HEK293 (cell line): ENCODE measurements at regions not wholly inside any gene's neighbourhood (a gene's known extent, or its start where the extent isn't known, plus 50 kb on each side); places are given as distances from the start of the nearest gene placed in this dataset.

Source experiments
- CTCF ChIA-PET: fragments of 350-600 bp; formaldehyde crosslinking; extraction: SDS; loops from one replicate; lab custom pipeline; 2021; ENCODE audit warnings: antibody characterized with exemption; lab: Yijun Ruan, JAX
- POLR2A ChIA-PET: fragments of 300-600 bp; formaldehyde crosslinking; extraction: SDS; loops from one replicate; lab custom pipeline; 2020; ENCODE audit warnings: antibody characterized with exemption, inconsistent platforms; lab: Yijun Ruan, JAX
- H3K27ac ChIP-seq: fragments of 200-500 bp; sonication (Bioruptor generic); 2 replicates; pipeline ENCODE4 v1.5.1; 2014; ENCODE audit warnings: low read depth, low read length, control low read depth, inconsistent platforms; ENCODE audit errors: extremely low read depth
- H3K36me3 ChIP-seq, 2 experiments: fragments of 200-500 bp in 1 of 2; sonication (Bioruptor generic) in 1 of 2; 1 replicate in 1 of 2; 2 replicates in 1 of 2; pipeline ENCODE4 v1.5.1; 2014 to 2017; ENCODE audit warnings: inconsistent platforms in 2 of 2, low read length in 2 of 2; ENCODE audit not compliant: control insufficient read depth in 2 of 2, insufficient read depth in 1 of 2
- H3K4me1 ChIP-seq: fragments of 200-500 bp; sonication (Bioruptor generic); 2 replicates; pipeline ENCODE4 v1.5.1; 2014; ENCODE audit warnings: mild to moderate bottlenecking, low read length, inconsistent platforms; ENCODE audit not compliant: control insufficient read depth, insufficient read depth
- H3K4me3 ChIP-seq: 2 replicates; pipeline ENCODE4 v1.5.1; 2011; ENCODE audit warnings: low read depth, mild to moderate bottlenecking, control low read depth, low read length, moderate library complexity
- H3K9me3 ChIP-seq: fragments of 200-500 bp; sonication (Bioruptor generic); 2 replicates; pipeline ENCODE4 v1.5.1; 2014; ENCODE audit warnings: low read depth, low read length, inconsistent platforms; ENCODE audit not compliant: control insufficient read depth, insufficient read depth
- FEZF1 ChIP-seq: fragments of 450-650 bp; formaldehyde crosslinking; IDR thresholded peaks from 2 replicates; pipeline ENCODE4 v1.5.1; 2016; ENCODE audit warnings: missing biosample characterization, missing genetic modification characterization
- HOXC10 ChIP-seq: sonication (generic); formaldehyde crosslinking; IDR thresholded peaks from 2 replicates; pipeline ENCODE4 v1.8.1; 2023; ENCODE audit warnings: mild to moderate bottlenecking, missing genetic modification reagents
- HOXD13 ChIP-seq: sonication (generic); formaldehyde crosslinking; IDR thresholded peaks from 2 replicates; pipeline ENCODE4 v1.8.0; 2022; ENCODE audit warnings: missing genetic modification reagents, borderline replicate concordance
- MZF1 ChIP-seq: fragments of 450-650 bp; formaldehyde crosslinking; IDR thresholded peaks from 2 replicates; pipeline ENCODE4 v1.5.1; 2017; ENCODE audit warnings: missing biosample characterization, missing genetic modification characterization, borderline replicate concordance
- OSR2 ChIP-seq: fragments of 450-650 bp; formaldehyde crosslinking; IDR thresholded peaks from 2 replicates; pipeline ENCODE4 v1.5.1; 2016; ENCODE audit warnings: missing biosample characterization, missing genetic modification characterization
- ZBTB8A ChIP-seq: fragments of 450-650 bp; formaldehyde crosslinking; IDR thresholded peaks from 2 replicates; pipeline ENCODE4 v1.5.1; 2016; ENCODE audit warnings: missing biosample characterization, missing genetic modification characterization
- ZFP37 ChIP-seq: fragments of 450-650 bp; formaldehyde crosslinking; IDR thresholded peaks from 2 replicates; pipeline ENCODE4 v1.5.1; 2016; ENCODE audit warnings: missing biosample characterization, missing genetic modification characterization
- ZIC2 ChIP-seq: fragments of 450-650 bp; formaldehyde crosslinking; IDR thresholded peaks from 2 replicates; pipeline ENCODE4 v1.5.1; 2016; ENCODE audit warnings: missing biosample characterization, missing genetic modification characterization
- ZNF184 ChIP-seq: fragments of 450-650 bp; IDR thresholded peaks from 2 replicates; pipeline ENCODE4 v1.5.1; 2018; ENCODE audit warnings: missing biosample characterization, mild to moderate bottlenecking, missing genetic modification characterization
- ZNF23 ChIP-seq: fragments of 450-650 bp; formaldehyde crosslinking; IDR thresholded peaks from 2 replicates; pipeline ENCODE4 v1.5.1; 2016; ENCODE audit warnings: missing biosample characterization, missing genetic modification characterization, borderline replicate concordance
- ZNF311 ChIP-seq: fragments of 450-650 bp; formaldehyde crosslinking; IDR thresholded peaks from 2 replicates; pipeline ENCODE4 v1.5.1; 2017; ENCODE audit warnings: missing biosample characterization, missing genetic modification characterization, borderline replicate concordance
- ZNF501 ChIP-seq: fragments of 450-650 bp; formaldehyde crosslinking; IDR thresholded peaks from 2 replicates; pipeline ENCODE4 v1.5.1; 2016; ENCODE audit warnings: missing biosample characterization, missing genetic modification characterization
- ZNF558 ChIP-seq: fragments of 450-650 bp; formaldehyde crosslinking; IDR thresholded peaks from 2 replicates; pipeline ENCODE4 v1.5.1; 2016; ENCODE audit warnings: missing biosample characterization, missing genetic modification characterization
- ZNF571 ChIP-seq: fragments of 450-650 bp; formaldehyde crosslinking; IDR thresholded peaks from 2 replicates; pipeline ENCODE4 v1.5.0; 2017; ENCODE audit warnings: missing biosample characterization, missing genetic modification characterization
- ZNF747 ChIP-seq: fragments of 450-650 bp; formaldehyde crosslinking; IDR thresholded peaks from 2 replicates; pipeline ENCODE4 v1.5.1; 2016; ENCODE audit warnings: missing biosample characterization, missing genetic modification characterization
- ZNF777 ChIP-seq: fragments of 450-650 bp; formaldehyde crosslinking; IDR thresholded peaks from 2 replicates; pipeline ENCODE4 v1.5.1; 2017; ENCODE audit warnings: missing biosample characterization, missing genetic modification characterization, borderline replicate concordance
- ZNF792 ChIP-seq: fragments of 450-650 bp; formaldehyde crosslinking; IDR thresholded peaks from 2 replicates; pipeline ENCODE4 v1.5.1; 2016; ENCODE audit warnings: missing biosample characterization, missing genetic modification characterization
- ZSCAN23 ChIP-seq: fragments of 450-650 bp; formaldehyde crosslinking; IDR thresholded peaks from 2 replicates; pipeline ENCODE4 v1.5.1; 2016; ENCODE audit warnings: missing biosample characterization, missing genetic modification characterization
- TF ChIP-seq, protein P1 (sequence below): fragments of 450-650 bp; formaldehyde crosslinking; IDR thresholded peaks from 2 replicates; pipeline ENCODE4 v1.5.1; 2016; ENCODE audit warnings: missing biosample characterization, missing genetic modification characterization
- TF ChIP-seq, protein P2 (sequence below): fragments of 450-650 bp; formaldehyde crosslinking; optimal IDR thresholded peaks from 2 replicates; pipeline ENCODE3; 2016; ENCODE audit warnings: missing biosample characterization, mild to moderate bottlenecking, missing genetic modification characterization
- TF ChIP-seq, protein P3 (sequence below): fragments of 450-650 bp; formaldehyde crosslinking; IDR thresholded peaks from 2 replicates; pipeline ENCODE4 v1.5.1; 2016; ENCODE audit warnings: missing biosample characterization, missing genetic modification characterization
- TF ChIP-seq, protein P4 (sequence below): fragments of 450-650 bp; formaldehyde crosslinking; IDR thresholded peaks from 2 replicates; pipeline ENCODE4 v1.5.1; 2016; ENCODE audit warnings: missing biosample characterization, missing genetic modification characterization
- TF ChIP-seq, protein P5 (sequence below): fragments of 450-650 bp; formaldehyde crosslinking; IDR thresholded peaks from 2 replicates; pipeline ENCODE4 v1.5.1; 2016; ENCODE audit warnings: missing biosample characterization, missing genetic modification characterization

DNA sequence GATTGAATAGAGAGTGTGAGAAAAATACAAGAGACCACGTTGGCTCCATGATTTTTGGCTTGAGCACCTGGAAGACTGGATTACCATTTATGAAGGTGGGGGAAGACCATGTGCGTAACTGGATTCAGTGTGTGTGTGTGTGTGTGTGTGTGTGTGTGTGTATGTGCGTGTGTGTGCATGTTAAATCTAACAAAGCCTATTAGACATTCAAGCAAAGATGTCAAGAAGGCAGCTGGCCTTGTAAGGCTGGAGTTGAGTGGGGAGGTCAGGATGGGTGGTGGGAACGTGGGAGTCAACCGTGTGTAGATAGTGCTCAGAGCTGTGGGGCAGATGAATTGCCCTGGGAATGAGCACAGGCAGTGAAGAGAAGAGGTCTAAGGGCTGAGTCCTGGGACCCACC is 293.8 kb upstream of the POU3F1 start (continued):
- TF ChIP-seq, protein P1, sequence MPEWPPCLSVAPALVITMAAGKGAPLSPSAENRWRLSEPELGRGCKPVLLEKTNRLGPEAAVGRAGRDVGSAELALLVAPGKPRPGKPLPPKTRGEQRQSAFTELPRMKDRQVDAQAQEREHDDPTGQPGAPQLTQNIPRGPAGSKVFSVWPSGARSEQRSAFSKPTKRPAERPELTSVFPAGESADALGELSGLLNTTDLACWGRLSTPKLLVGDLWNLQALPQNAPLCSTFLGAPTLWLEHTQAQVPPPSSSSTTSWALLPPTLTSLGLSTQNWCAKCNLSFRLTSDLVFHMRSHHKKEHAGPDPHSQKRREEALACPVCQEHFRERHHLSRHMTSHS (tag by site-specific recombination) = no peak
- TF ChIP-seq, all 188 proteins: peak for 3

DNA sequence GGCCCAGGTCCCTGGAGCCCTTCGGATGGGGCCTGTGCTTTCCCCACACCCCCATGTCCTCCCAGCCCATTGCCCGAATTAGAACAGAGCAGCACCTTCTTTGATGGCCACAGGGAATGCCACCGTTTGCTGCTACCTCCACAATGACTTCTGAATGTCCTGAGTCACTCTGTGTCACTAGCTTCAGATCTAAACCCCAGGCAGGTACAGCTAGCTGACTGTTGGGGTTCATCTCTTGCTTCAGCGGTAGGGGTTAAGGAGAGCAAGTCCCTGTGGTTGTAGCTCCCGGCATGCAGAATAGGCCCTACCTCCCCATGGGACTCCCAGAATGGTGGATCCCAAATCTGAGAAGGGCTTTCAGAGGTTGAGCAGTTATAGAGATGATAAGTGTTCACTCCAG is 291.1 kb upstream of the POU3F1 start:
- no peaks in the 10 kb centered on the region for H3K9me3 ChIP-seq
- no peaks in the 10 kb centered on the region for H3K4me1 ChIP-seq
- POLR2A ChIA-PET = no interaction called here
- no peak overlapping the region for H3K4me3 ChIP-seq
- no peaks in the 10 kb centered on the region for H3K36me3 ChIP-seq
- CTCF ChIA-PET = no interaction called here
- TF ChIP-seq ZNF558 (tag by site-specific recombination) = no peak
- no peak for TF ChIP-seq ZIC2 (tag by site-specific recombination)
- TF ChIP-seq ZNF747 = no peak
- no peak for TF ChIP-seq ZSCAN23 (tag by site-specific recombination)
- no peak for TF ChIP-seq FEZF1 (tag by site-specific recombination)
- TF ChIP-seq, protein P2, sequence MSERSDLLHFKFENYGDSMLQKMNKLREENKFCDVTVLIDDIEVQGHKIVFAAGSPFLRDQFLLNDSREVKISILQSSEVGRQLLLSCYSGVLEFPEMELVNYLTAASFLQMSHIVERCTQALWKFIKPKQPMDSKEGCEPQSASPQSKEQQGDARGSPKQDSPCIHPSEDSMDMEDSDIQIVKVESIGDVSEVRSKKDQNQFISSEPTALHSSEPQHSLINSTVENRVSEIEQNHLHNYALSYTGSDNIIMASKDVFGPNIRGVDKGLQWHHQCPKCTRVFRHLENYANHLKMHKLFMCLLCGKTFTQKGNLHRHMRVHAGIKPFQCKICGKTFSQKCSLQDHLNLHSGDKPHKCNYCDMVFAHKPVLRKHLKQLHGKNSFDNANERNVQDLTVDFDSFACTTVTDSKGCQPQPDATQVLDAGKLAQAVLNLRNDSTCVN (tag by site-specific recombination) = no peak
- TF ChIP-seq ZNF311 = no peak
- no peak for TF ChIP-seq OSR2 (tag by site-specific recombination)
- no peak for TF ChIP-seq ZNF184 (tag by site-specific recombination)
- TF ChIP-seq HOXC10 = no peak
- no peak for TF ChIP-seq ZNF571 (tag by site-specific recombination)
- no peak for TF ChIP-seq ZNF23 (tag by site-specific recombination)
- no peak for TF ChIP-seq ZNF792 (tag by site-specific recombination)
- no peak for TF ChIP-seq ZFP37 (tag by site-specific recombination)
- no peak for TF ChIP-seq HOXD13 (CRISPR knock-in tag)
- H3K27ac ChIP-seq = no peak overlapping the region

DNA sequence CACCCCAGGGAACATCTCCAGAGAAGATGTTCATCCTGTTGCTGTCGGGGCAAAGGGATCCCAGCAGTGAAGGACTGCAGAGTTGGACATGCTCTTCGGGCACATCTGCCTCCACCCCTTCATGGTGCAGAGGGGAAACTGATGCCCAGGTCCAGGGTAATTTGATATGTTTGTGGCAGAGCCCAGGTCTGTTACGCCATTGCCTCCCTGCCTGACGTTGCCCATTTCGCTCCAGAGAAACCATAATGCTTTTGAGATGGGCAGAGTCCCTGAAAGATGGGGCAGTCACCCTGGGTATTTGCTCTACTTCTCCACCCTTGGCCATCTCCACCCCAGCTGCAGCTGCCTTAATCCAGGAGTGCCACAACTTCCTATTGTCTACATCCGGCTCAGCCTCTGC is 290.4 kb upstream of the POU3F1 start:
- H3K4me1 ChIP-seq = no peaks in the 10 kb centered on the region
- H3K9me3 ChIP-seq = no peaks in the 10 kb centered on the region
- H3K4me3 ChIP-seq = no peak overlapping the region
- H3K27ac ChIP-seq = no peak overlapping the region
- H3K36me3 ChIP-seq = no peaks in the 10 kb centered on the region
- ChIA-PET CTCF (interaction anchor here (0.7 kb wide), 1 partner anchor 322 kb away, joined by 4 read pairs; no protein-coding TSS in a partner anchor), POLR2A (no interaction called here)
- TF ChIP-seq MZF1 (tag by site-specific recombination) = no peak
- no peak for TF ChIP-seq HOXD13 (CRISPR knock-in tag)
- TF ChIP-seq ZNF501 = no peak
- TF ChIP-seq, protein P3, sequence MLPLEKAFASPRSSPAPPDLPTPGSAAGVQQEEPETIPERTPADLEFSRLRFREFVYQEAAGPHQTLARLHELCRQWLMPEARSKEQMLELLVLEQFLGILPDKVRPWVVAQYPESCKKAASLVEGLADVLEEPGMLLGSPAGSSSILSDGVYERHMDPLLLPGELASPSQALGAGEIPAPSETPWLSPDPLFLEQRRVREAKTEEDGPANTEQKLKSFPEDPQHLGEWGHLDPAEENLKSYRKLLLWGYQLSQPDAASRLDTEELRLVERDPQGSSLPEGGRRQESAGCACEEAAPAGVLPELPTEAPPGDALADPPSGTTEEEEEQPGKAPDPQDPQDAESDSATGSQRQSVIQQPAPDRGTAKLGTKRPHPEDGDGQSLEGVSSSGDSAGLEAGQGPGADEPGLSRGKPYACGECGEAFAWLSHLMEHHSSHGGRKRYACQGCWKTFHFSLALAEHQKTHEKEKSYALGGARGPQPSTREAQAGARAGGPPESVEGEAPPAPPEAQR (tag by site-specific recombination) = no peak
- no peak for TF ChIP-seq ZNF747
- TF ChIP-seq ZBTB8A (tag by site-specific recombination) = no peak
- no peak for TF ChIP-seq ZNF777 (tag by site-specific recombination)
- TF ChIP-seq, protein P4, sequence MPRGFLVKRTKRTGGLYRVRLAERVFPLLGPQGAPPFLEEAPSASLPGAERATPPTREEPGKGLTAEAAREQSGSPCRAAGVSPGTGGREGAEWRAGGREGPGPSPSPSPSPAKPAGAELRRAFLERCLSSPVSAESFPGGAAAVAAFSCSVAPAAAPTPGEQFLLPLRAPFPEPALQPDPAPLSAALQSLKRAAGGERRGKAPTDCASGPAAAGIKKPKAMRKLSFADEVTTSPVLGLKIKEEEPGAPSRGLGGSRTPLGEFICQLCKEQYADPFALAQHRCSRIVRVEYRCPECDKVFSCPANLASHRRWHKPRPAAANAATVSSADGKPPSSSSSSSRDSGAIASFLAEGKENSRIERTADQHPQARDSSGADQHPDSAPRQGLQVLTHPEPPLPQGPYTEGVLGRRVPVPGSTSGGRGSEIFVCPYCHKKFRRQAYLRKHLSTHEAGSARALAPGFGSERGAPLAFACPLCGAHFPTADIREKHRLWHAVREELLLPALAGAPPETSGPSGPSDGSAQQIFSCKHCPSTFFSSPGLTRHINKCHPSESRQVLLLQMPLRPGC (tag by site-specific recombination) = no peak
- TF ChIP-seq, protein P5, sequence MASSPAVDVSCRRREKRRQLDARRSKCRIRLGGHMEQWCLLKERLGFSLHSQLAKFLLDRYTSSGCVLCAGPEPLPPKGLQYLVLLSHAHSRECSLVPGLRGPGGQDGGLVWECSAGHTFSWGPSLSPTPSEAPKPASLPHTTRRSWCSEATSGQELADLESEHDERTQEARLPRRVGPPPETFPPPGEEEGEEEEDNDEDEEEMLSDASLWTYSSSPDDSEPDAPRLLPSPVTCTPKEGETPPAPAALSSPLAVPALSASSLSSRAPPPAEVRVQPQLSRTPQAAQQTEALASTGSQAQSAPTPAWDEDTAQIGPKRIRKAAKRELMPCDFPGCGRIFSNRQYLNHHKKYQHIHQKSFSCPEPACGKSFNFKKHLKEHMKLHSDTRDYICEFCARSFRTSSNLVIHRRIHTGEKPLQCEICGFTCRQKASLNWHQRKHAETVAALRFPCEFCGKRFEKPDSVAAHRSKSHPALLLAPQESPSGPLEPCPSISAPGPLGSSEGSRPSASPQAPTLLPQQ (tag by site-specific recombination) = no peak
- TF ChIP-seq ZNF792 (tag by site-specific recombination) = no peak
